ENCODE measurements at regions not wholly inside any gene's neighbourhood (a gene's known extent, or its start where the extent isn't known, plus 50 kb on each side); places are given as distances from the start of the nearest gene placed in this dataset.

- Histone ChIP-seq H3K4me1 (ENCODE audit: low read depth) (no peaks in the 10 kb centered on the region), H3K4me3 (no peak overlapping the region), H3K9me3 (peaks cover under 1% of the 10 kb centered on the region), H3K36me3 (ENCODE audit: low read depth) (no peaks in the 10 kb centered on the region)
- DNase-seq (peak in 2 of 3 donors; percentile 31 to 48), ATAC-seq (peak; percentile 88)
- TF ChIP-seq CTCF (IDR thresholded peaks at IDR 0.05) = peak; percentile 45
- intact Hi-C loops (cut with DNase I, micrococcal nuclease) = loop anchor here (5.0 to 10.0 kb wide), 3 partner anchors 314 to 451 kb away; no protein-coding TSS in a partner anchor
Measured at GRCh38 chr7:7103343-7104313, 78.7 kb upstream of the C1GALT1 start.

GRCh38 chr7:7104314-7104698, 78.0 kb upstream of the C1GALT1 start:
- H3K4me1 ChIP-seq (ENCODE audit: low read depth) = no peaks in the 10 kb centered on the region
- DNase-seq (no peak), ATAC-seq (no peak)
- peaks cover 8% of the 10 kb centered on the region for H3K9me3 ChIP-seq
- H3K4me3 ChIP-seq = no peak overlapping the region
- intact Hi-C loops (cut with DNase I, micrococcal nuclease) = loop anchor here (5.0 to 10.0 kb wide), 3 partner anchors 313 to 450 kb away; no protein-coding TSS in a partner anchor
- H3K36me3 ChIP-seq (ENCODE audit: low read depth) = no peaks in the 10 kb centered on the region
- TF ChIP-seq CTCF (IDR thresholded peaks at IDR 0.05) = no peak

GRCh38 chr7:7104971-7105370, 77.4 kb upstream of the C1GALT1 start:
- intact Hi-C loops (cut with DNase I, micrococcal nuclease) = loop anchor here (5.0 to 10.0 kb wide), 3 partner anchors 312 to 450 kb away; no protein-coding TSS in a partner anchor
- Histone ChIP-seq H3K9me3 (peaks cover 8% of the 10 kb centered on the region), H3K4me3 (no peak overlapping the region), H3K4me1 (ENCODE audit: low read depth) (no peaks in the 10 kb centered on the region), H3K36me3 (ENCODE audit: low read depth) (no peaks in the 10 kb centered on the region)
- TF ChIP-seq CTCF (IDR thresholded peaks at IDR 0.05) = no peak
- no peak for DNase-seq
- no peak for ATAC-seq

GRCh38 chr7:7105800-7106582, 76.4 kb upstream of the C1GALT1 start:
- H3K4me1 ChIP-seq (ENCODE audit: low read depth) = no peaks in the 10 kb centered on the region
- ATAC-seq = no peak

More at GRCh38 chr7:7105800-7106582, 76.4 kb upstream of the C1GALT1 start:
- intact Hi-C loops (cut with DNase I, micrococcal nuclease) = loop anchor here (10.0 kb wide), 2 partner anchors 439 to 449 kb away; no protein-coding TSS in a partner anchor
- DNase-seq = no peak
- Histone ChIP-seq H3K9me3 (peaks cover 8% of the 10 kb centered on the region), H3K36me3 (ENCODE audit: low read depth) (no peaks in the 10 kb centered on the region), H3K4me3 (no peak overlapping the region)
- no peak for TF ChIP-seq CTCF (IDR thresholded peaks at IDR 0.05)

All from mucosa of descending colon (tissue), 3 donors.